Activated T-helper 2 cell treated with anti-CD3 and anti-CD28 coated beads, Interferon-gamma antibody, Interleukin-2, Interleukin-4, amounts not matched to agents 10 μg/mL and 5 μg/mL and 100 μg/mL, durations not matched to agents 14 hours and 24 hours and 36 hours (primary cell): ENCODE measurements at regions not wholly inside any gene's neighbourhood (a gene's known extent, or its start where the extent isn't known, plus 50 kb on each side); places are given as distances from the start of the nearest gene placed in this dataset.

ENCODE experiments used
- DNase-seq: peaks from one replicate; pipeline ENCODE4 v3.0.0; 2021; ENCODE audit warnings: low spot score
- H3K27ac Mint-ChIP-seq: one replicate; pipeline ENCODE4 v1.8.0; 2021; ENCODE audit warnings: mixed read lengths
- H3K27me3 Mint-ChIP-seq: one replicate; pipeline ENCODE4 v1.8.0; 2021; ENCODE audit warnings: low read depth, mixed read lengths
- H3K36me3 Mint-ChIP-seq: one replicate; pipeline ENCODE4 v1.8.0; 2021; ENCODE audit warnings: low read depth, mixed read lengths
- H3K4me1 Mint-ChIP-seq: one replicate; pipeline ENCODE4 v1.8.0; 2021; ENCODE audit warnings: low read depth, mixed read lengths
- H3K4me3 Mint-ChIP-seq: one replicate; pipeline ENCODE4 v1.8.0; 2021; ENCODE audit warnings: low read depth, mild to moderate bottlenecking, moderate library complexity, mixed read lengths
- H3K9me3 Mint-ChIP-seq: one replicate; pipeline ENCODE4 v1.8.0; 2021; ENCODE audit warnings: mixed read lengths
- intact Hi-C: fragments of 100-400 bp; cut with micrococcal nuclease; formaldehyde crosslinking; loops from one replicate; pipeline ENCODE4 v1.15.1; 2023

- DNase-seq: no peak
- no peaks in the 10 kb centered on the region for H3K36me3 Mint-ChIP-seq
- no peaks in the 10 kb centered on the region for H3K4me1 Mint-ChIP-seq
- peaks cover 35% of the 10 kb centered on the region for H3K9me3 Mint-ChIP-seq
- no peaks in the 10 kb centered on the region for H3K27me3 Mint-ChIP-seq
- H3K4me3 Mint-ChIP-seq: no peak overlapping the region
- no peak overlapping the region for H3K27ac Mint-ChIP-seq
- intact Hi-C loops: no loop called here
Measured at GRCh38 chr16:76214856-76215255, 62.3 kb upstream of the CNTNAP4 start.

DNA sequence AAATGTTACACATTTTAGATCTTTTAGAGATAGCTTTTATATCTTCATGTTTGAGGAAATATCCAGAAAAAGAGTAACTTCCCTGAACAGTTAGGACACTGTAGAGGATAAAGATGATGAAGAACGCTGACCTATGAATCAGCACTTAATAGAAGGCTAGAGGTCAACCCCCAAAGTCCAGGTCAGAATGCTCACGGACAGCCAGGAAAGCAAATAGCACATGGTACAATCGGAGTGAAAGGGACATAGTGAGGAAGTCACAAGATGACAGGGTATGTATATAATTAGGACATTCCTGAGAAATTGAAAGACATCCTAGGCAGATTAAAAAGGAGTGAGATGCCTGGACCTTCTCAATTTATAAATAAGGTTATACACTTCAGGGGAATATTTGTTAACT is 55.1 kb upstream of the CNTNAP4 start:
- Mint-ChIP-seq H3K27me3 (no peaks in the 10 kb centered on the region), H3K4me1 (no peaks in the 10 kb centered on the region), H3K4me3 (no peak overlapping the region), H3K27ac (no peak overlapping the region), H3K36me3 (no peaks in the 10 kb centered on the region), H3K9me3 (no peaks in the 10 kb centered on the region)
- intact Hi-C loops: no loop called here
- no peak for DNase-seq

DNA sequence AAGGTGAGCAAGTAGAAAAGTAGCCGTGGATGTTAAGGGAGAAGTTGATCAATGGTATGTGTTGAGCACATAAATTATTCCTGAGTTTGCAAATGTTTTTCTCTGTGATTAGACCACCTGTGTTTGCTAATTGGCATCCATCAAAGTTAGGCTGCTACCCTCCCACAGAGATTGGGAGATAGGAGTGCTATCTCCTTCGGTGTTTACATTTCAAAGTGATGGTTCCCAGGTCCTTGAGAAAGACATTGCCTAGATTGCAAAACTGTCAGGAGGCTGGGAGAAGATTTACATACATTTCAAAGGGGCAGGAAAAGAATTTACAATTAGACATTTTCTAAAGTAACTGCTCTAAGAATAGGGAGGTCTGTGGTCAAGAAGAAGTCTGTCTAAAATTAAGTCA is 54.3 kb upstream of the CNTNAP4 start:
- Mint-ChIP-seq H3K27ac (no peak overlapping the region), H3K36me3 (no peaks in the 10 kb centered on the region), H3K9me3 (peaks cover 5% of the 10 kb centered on the region), H3K27me3 (no peaks in the 10 kb centered on the region), H3K4me3 (no peak overlapping the region), H3K4me1 (no peaks in the 10 kb centered on the region)
- no peak for DNase-seq
- intact Hi-C loops: no loop called here

GRCh38 chr16:76226011-76226410 is 51.2 kb upstream of the CNTNAP4 start:
- Mint-ChIP-seq H3K27ac (no peak overlapping the region), H3K9me3 (peaks cover 9% of the 10 kb centered on the region), H3K27me3 (no peaks in the 10 kb centered on the region), H3K36me3 (no peaks in the 10 kb centered on the region), H3K4me3 (no peak overlapping the region), H3K4me1 (no peaks in the 10 kb centered on the region)
- DNase-seq: no peak
- intact Hi-C loops: no loop called here

DNA sequence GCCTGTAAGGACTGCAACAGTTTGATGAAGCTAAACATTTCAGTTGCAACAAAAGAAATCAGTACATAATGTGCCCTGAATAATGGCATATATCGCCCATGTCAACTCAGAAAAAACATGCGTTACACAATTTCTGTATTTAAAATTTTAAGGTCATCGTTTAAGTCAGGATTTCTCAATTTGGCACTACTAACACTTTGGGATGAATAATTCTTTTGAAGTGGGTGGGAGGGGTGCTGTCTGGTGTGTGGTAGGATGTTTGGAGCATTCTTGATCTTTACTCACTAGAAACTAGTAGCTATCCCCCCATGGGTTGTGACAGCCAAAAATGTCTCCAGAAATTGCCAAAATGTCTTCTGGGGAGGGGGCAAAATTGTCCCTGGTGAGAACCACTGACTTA is 50.7 kb upstream of the CNTNAP4 start:
- Mint-ChIP-seq H3K27ac (no peak overlapping the region), H3K4me1 (no peaks in the 10 kb centered on the region), H3K4me3 (no peak overlapping the region), H3K27me3 (no peaks in the 10 kb centered on the region), H3K9me3 (peaks cover 11% of the 10 kb centered on the region), H3K36me3 (no peaks in the 10 kb centered on the region)
- no peak for DNase-seq
- intact Hi-C loops: no loop called here
